IPS DF 6.9 (cell line): ENCODE measurements at regions not wholly inside any gene's neighbourhood (a gene's known extent, or its start where the extent isn't known, plus 50 kb on each side); places are given as distances from the start of the nearest gene placed in this dataset.

Source experiments
- DNase-seq: peaks from one replicate; pipeline ENCODE4 v3.0.0-alpha.2; 2013; ENCODE audit warnings: low read depth, low spot score
- H3K27ac ChIP-seq: one replicate; pipeline ENCODE4 v1.5.1; 2013; ENCODE audit warnings: low read length, control low read depth
- H3K27me3 ChIP-seq: 2 replicates; pipeline ENCODE4 v1.6.1; 2013; ENCODE audit warnings: mild to moderate bottlenecking, low read length; ENCODE audit not compliant: control insufficient read depth, insufficient read depth
- H3K36me3 ChIP-seq: 2 replicates; pipeline ENCODE4 v1.6.1; 2013; ENCODE audit warnings: low read length; ENCODE audit not compliant: control insufficient read depth, insufficient read depth
- H3K4me1 ChIP-seq: 2 replicates; pipeline ENCODE4 v1.6.1; 2013; ENCODE audit warnings: low read length; ENCODE audit not compliant: control insufficient read depth, insufficient read depth
- H3K4me3 ChIP-seq: 2 replicates; pipeline ENCODE4 v1.5.1; 2013; ENCODE audit warnings: mild to moderate bottlenecking, low read length
- H3K9me3 ChIP-seq: 2 replicates; pipeline ENCODE4 v1.6.1; 2013; ENCODE audit warnings: low read length, inconsistent platforms; ENCODE audit not compliant: control insufficient read depth, insufficient read depth
- WGBS: extraction: QIAGEN DNeasy Blood & Tissue Kit; methylation state at CpG from one replicate; pipeline ENCODE4 v1.1.7; 2013; ENCODE audit warnings: mixed read lengths, missing lambda C conversion rate; ENCODE audit not compliant: insufficient read length, insufficient coverage; 5-methylcytosine and 5-hydroxymethylcytosine counted together

- H3K4me3 ChIP-seq = no peak overlapping the region
- no peaks in the 10 kb centered on the region for H3K27me3 ChIP-seq
- no peaks in the 10 kb centered on the region for H3K36me3 ChIP-seq
- no peak overlapping the region for H3K27ac ChIP-seq
- no peak for DNase-seq
- H3K9me3 ChIP-seq = no peaks in the 10 kb centered on the region
- WGBS = no CpG with 5 or more reads among the region's 4 CpGs
- 0 out of 2 replicates have a peak, but pooled peaks cover 4% of the 10 kb centered on the region for H3K4me1 ChIP-seq
These were observed 316.7 kb upstream of the CHAC2 start for GRCh38 chr2:53450923-53451322.

- no CpG with 5 or more reads among the region's 1 CpG for WGBS
- 0 out of 2 replicates have a peak, but pooled peaks cover 4% of the 10 kb centered on the region for H3K4me1 ChIP-seq
- no peaks in the 10 kb centered on the region for H3K9me3 ChIP-seq
- no peaks in the 10 kb centered on the region for H3K36me3 ChIP-seq
- no peak overlapping the region for H3K4me3 ChIP-seq
- no peak for DNase-seq
- H3K27ac ChIP-seq = no peak overlapping the region
- no peaks in the 10 kb centered on the region for H3K27me3 ChIP-seq
These were observed 319.0 kb upstream of the CHAC2 start for GRCh38 chr2:53448591-53448990.

- Histone ChIP-seq H3K4me1 (0 out of 2 replicates have a peak, but pooled peaks cover 3% of the 10 kb centered on the region), H3K27ac (no peak overlapping the region), H3K36me3 (no peaks in the 10 kb centered on the region), H3K9me3 (no peaks in the 10 kb centered on the region), H3K27me3 (no peaks in the 10 kb centered on the region), H3K4me3 (no peak overlapping the region)
- no peak for DNase-seq
- WGBS = no CpG with 5 or more reads among the region's 5 CpGs
These were observed 319.5 kb upstream of the CHAC2 start for GRCh38 chr2:53448086-53448485.

DNA sequence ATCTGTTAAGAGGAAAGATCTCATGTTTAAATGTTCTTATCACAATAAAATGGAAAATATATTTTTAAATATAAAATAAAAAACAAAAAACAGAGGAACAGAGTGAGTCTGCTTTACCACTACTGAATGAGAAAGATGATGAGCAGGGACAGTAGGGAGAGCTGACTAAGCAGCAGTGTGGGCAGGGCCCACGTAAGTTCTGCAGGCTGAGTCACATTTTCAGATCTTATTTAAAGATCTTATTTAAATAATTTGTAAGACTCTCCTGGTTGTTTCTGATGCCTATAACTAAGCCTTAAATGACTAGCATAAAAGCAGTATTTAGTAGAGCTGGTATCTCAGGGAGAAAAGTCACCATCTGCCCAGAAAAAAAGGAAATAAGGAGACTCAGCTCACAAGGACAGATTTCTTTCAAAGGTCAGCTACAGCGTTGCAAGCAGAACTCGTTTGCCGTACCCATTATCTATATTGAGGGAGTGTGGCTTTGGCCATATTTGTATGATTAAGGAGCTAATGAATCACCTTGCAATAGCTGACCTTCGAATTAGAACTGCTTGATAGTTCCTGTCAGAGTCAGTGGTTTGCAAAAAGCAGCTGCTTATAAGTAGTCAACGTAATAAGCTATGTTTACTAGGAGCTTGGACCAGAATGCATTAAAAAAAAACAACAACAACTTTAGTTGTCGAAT is 322.1 kb upstream of the CHAC2 start:
- no peaks in the 10 kb centered on the region for H3K36me3 ChIP-seq
- H3K9me3 ChIP-seq = no peaks in the 10 kb centered on the region
- H3K4me3 ChIP-seq = no peak overlapping the region
- H3K27ac ChIP-seq = no peak overlapping the region
- no peaks in the 10 kb centered on the region for H3K27me3 ChIP-seq
- no peak for DNase-seq
- no CpG with 5 or more reads among the region's 7 CpGs for WGBS
- H3K4me1 ChIP-seq = no peaks in the 10 kb centered on the region; the same call in 1 of the 2 replicates

GRCh38 chr2:53442783-53443182 is 324.8 kb upstream of the CHAC2 start:
- WGBS = no CpG with 5 or more reads among the region's 4 CpGs
- Histone ChIP-seq H3K27me3 (no peaks in the 10 kb centered on the region), H3K4me3 (no peak overlapping the region), H3K4me1 (no peaks in the 10 kb centered on the region; the same call in 1 of the 2 replicates), H3K27ac (no peak overlapping the region), H3K9me3 (no peaks in the 10 kb centered on the region), H3K36me3 (no peaks in the 10 kb centered on the region)
- DNase-seq = no peak

- no peaks in the 10 kb centered on the region; the same call in 1 of the 2 replicates for H3K4me1 ChIP-seq
- no peak overlapping the region for H3K27ac ChIP-seq
- H3K36me3 ChIP-seq = no peaks in the 10 kb centered on the region
- H3K9me3 ChIP-seq = no peaks in the 10 kb centered on the region
- no peaks in the 10 kb centered on the region for H3K27me3 ChIP-seq
- no peak overlapping the region for H3K4me3 ChIP-seq
- no peak for DNase-seq
These were observed 325.5 kb upstream of the CHAC2 start for GRCh38 chr2:53442093-53442492.

GRCh38 chr2:53438692-53439091 is 328.9 kb upstream of the CHAC2 start:
- Histone ChIP-seq H3K27me3 (no peaks in the 10 kb centered on the region), H3K9me3 (no peaks in the 10 kb centered on the region), H3K4me1 (peaks cover 2% of the 10 kb centered on the region; the same call in 1 of the 2 replicates), H3K4me3 (no peak overlapping the region), H3K36me3 (no peaks in the 10 kb centered on the region), H3K27ac (no peak overlapping the region)
- WGBS = no CpG with 5 or more reads among the region's 1 CpG
- no peak for DNase-seq

GRCh38 chr2:53438100-53438499 is 329.5 kb upstream of the CHAC2 start:
- DNase-seq = no peak
- no CpG with 5 or more reads among the region's 1 CpG for WGBS
- Histone ChIP-seq H3K27ac (no peak overlapping the region), H3K9me3 (no peaks in the 10 kb centered on the region), H3K27me3 (no peaks in the 10 kb centered on the region), H3K4me1 (peaks cover 2% of the 10 kb centered on the region; the same call in 1 of the 2 replicates), H3K36me3 (no peaks in the 10 kb centered on the region), H3K4me3 (no peak overlapping the region)

DNA sequence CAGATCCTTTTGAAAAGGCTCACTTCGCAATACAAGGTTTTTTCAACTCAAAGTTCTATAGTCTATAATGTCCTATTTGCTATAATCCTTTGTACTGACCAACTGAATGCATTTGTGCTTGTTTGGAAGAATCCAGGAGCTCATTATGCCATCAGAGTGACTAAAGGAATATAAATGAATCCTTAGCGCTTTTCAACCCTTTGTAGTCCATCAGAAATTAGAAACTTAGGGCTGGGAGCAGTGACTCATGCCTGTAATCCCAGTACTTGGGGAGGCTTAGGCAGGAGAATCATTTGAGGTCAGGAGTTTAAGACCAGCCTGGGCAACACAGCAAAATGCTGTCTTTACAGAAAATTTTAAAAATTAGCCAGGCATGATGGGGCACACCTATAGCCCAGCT is 330.2 kb upstream of the CHAC2 start:
- 0 out of 2 replicates have a peak, but pooled peaks cover 2% of the 10 kb centered on the region for H3K4me1 ChIP-seq
- H3K36me3 ChIP-seq = no peaks in the 10 kb centered on the region
- WGBS = no CpG with 5 or more reads among the region's 2 CpGs
- no peak overlapping the region for H3K4me3 ChIP-seq
- H3K9me3 ChIP-seq = no peaks in the 10 kb centered on the region
- no peak overlapping the region for H3K27ac ChIP-seq
- DNase-seq = no peak
- no peaks in the 10 kb centered on the region for H3K27me3 ChIP-seq

- H3K27me3 ChIP-seq = no peaks in the 10 kb centered on the region
- DNase-seq = no peak
- H3K36me3 ChIP-seq = no peaks in the 10 kb centered on the region
- WGBS = no CpG with 5 or more reads among the region's 4 CpGs
- 0 out of 2 replicates have a peak, but pooled peaks cover 2% of the 10 kb centered on the region for H3K4me1 ChIP-seq
- H3K27ac ChIP-seq = no peak overlapping the region
- no peak overlapping the region for H3K4me3 ChIP-seq
- no peaks in the 10 kb centered on the region for H3K9me3 ChIP-seq
These were observed 330.7 kb upstream of the CHAC2 start for GRCh38 chr2:53436882-53437281.

DNA sequence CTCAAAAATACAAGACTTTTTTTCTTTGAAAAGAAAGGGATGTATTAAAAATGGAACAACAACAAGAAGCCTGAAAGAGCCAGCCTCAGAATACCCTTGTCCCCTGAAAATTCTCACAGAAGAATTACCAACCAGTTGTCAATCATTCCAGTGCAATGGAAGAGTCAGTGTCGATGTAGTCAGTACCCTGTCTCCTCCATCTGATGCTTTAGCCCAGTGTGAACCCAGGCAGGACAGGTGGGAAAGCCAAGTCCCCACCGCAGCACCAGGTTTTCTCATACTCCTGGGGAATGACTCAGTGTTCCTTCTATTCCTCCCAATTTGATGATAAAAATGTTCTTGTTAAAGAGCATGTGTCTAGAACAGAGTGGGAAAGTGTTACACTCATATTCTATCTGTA is 332.0 kb upstream of the CHAC2 start:
- Histone ChIP-seq H3K27ac (no peak overlapping the region), H3K4me3 (no peak overlapping the region), H3K4me1 (0 out of 2 replicates have a peak, but pooled peaks cover 2% of the 10 kb centered on the region), H3K27me3 (no peaks in the 10 kb centered on the region), H3K9me3 (no peaks in the 10 kb centered on the region), H3K36me3 (no peaks in the 10 kb centered on the region)
- DNase-seq = no peak
- no CpG with 5 or more reads among the region's 2 CpGs for WGBS
